Activated CD8-positive, alpha-beta memory T cell treated with anti-CD3 and anti-CD28 coated beads for 36 hours (primary cell): ENCODE measurements at regions not wholly inside any gene's neighbourhood (a gene's known extent, or its start where the extent isn't known, plus 50 kb on each side); places are given as distances from the start of the nearest gene placed in this dataset.

ENCODE experiments used
- CTCF ChIA-PET: fragments of 350-600 bp; sonication (Branson Sonifier 250); formaldehyde crosslinking; loops from one replicate; lab custom pipeline; 2021; ENCODE audit warnings: antibody characterized with exemption; lab: Charles Lee
- POLR2A ChIA-PET: fragments of 350-600 bp; sonication (Branson Sonifier 250); formaldehyde crosslinking; loops from one replicate; lab custom pipeline; 2021; ENCODE audit warnings: antibody characterized with exemption; lab: Charles Lee

- POLR2A ChIA-PET = no interaction called here
- CTCF ChIA-PET = no interaction called here
Observed at GRCh38 chr5:28926422-28926821, 1888.0 kb upstream of the CDH9 start.

- POLR2A ChIA-PET = no interaction called here
- CTCF ChIA-PET = no interaction called here
Observed at GRCh38 chr5:28917631-28918030, 1879.2 kb upstream of the CDH9 start.

- ChIA-PET CTCF (no interaction called here), POLR2A (no interaction called here)
Observed at GRCh38 chr5:28914297-28914696, 1875.9 kb upstream of the CDH9 start.

- ChIA-PET CTCF (no interaction called here), POLR2A (no interaction called here)
Observed at GRCh38 chr5:28903643-28904042, 1865.3 kb upstream of the CDH9 start.

- POLR2A ChIA-PET = no interaction called here
- CTCF ChIA-PET = no interaction called here
Observed at GRCh38 chr5:28896949-28897348, 1858.6 kb upstream of the CDH9 start.

- POLR2A ChIA-PET = no interaction called here
- CTCF ChIA-PET = no interaction called here
Observed at GRCh38 chr5:28880936-28881335, 1842.5 kb upstream of the CDH9 start.

- ChIA-PET CTCF (no interaction called here), POLR2A (no interaction called here)
Observed at GRCh38 chr5:28877050-28877449, 1838.7 kb upstream of the CDH9 start.

- POLR2A ChIA-PET = no interaction called here
- CTCF ChIA-PET = no interaction called here
Observed at GRCh38 chr5:28864006-28864405, 1825.6 kb upstream of the CDH9 start.

- ChIA-PET POLR2A (no interaction called here), CTCF (no interaction called here)
Observed at GRCh38 chr5:28862860-28863196, 1824.4 kb upstream of the CDH9 start.

GRCh38 chr5:28862137-28862859 lies 1823.9 kb upstream of the CDH9 start:
- ChIA-PET CTCF (no interaction called here), POLR2A (no interaction called here)

GRCh38 chr5:28855626-28856025 lies 1817.2 kb upstream of the CDH9 start:
- POLR2A ChIA-PET = no interaction called here
- CTCF ChIA-PET = no interaction called here

GRCh38 chr5:28850320-28850921 lies 1812.0 kb upstream of the CDH9 start:
- CTCF ChIA-PET = no interaction called here
- POLR2A ChIA-PET = no interaction called here

GRCh38 chr5:28831042-28831441 lies 1792.7 kb upstream of the CDH9 start:
- ChIA-PET POLR2A (no interaction called here), CTCF (no interaction called here)

- CTCF ChIA-PET = interaction anchor here (1.2 kb wide), 1 partner anchor 10 kb away, joined by 3 read pairs; no protein-coding TSS in a partner anchor
- POLR2A ChIA-PET = no interaction called here
Observed at GRCh38 chr5:28823231-28823630, 1784.8 kb upstream of the CDH9 start.

- POLR2A ChIA-PET = no interaction called here
- CTCF ChIA-PET = no interaction called here
Observed at GRCh38 chr5:28822071-28822470, 1783.7 kb upstream of the CDH9 start.

- POLR2A ChIA-PET = no interaction called here
- CTCF ChIA-PET = no interaction called here
Observed at GRCh38 chr5:28810751-28811136, 1772.4 kb upstream of the CDH9 start.

- POLR2A ChIA-PET = no interaction called here
Observed at GRCh38 chr5:28809811-28810750, 1771.7 kb upstream of the CDH9 start.

GRCh38 chr5:28808967-28809810 lies 1770.8 kb upstream of the CDH9 start:
- ChIA-PET POLR2A (no interaction called here), CTCF (no interaction called here)

More at GRCh38 chr5:28809811-28810750, 1771.7 kb upstream of the CDH9 start:
- CTCF ChIA-PET = no interaction called here

- POLR2A ChIA-PET = no interaction called here
Observed at GRCh38 chr5:28807195-28807729, 1768.9 kb upstream of the CDH9 start.

More at GRCh38 chr5:28807195-28807729, 1768.9 kb upstream of the CDH9 start:
- CTCF ChIA-PET = no interaction called here
